Sigmoid colon (tissue), 6 donors: ENCODE measurements at regions not wholly inside any gene's neighbourhood (a gene's known extent, or its start where the extent isn't known, plus 50 kb on each side); places are given as distances from the start of the nearest gene placed in this dataset.

Experiments used
- DNase-seq: peaks from one replicate; pipeline ENCODE4 v3.0.0-alpha.2; 2019
- H3K27ac ChIP-seq, 4 donors: fragments of 200-600 bp; sonication (generic); one replicate each; pipeline ENCODE4 v1.5.1; 2016 to 2019; ENCODE audit warnings: mild to moderate bottlenecking in 1 of 4
- H3K27me3 ChIP-seq, 3 donors: fragments of 200-600 bp; sonication (generic); one replicate each; pipeline ENCODE4 v1.5.1; 2019; ENCODE audit warnings: mild to moderate bottlenecking in 1 of 3
- H3K36me3 ChIP-seq, 4 donors: fragments of 200-600 bp; sonication (generic); one replicate each; pipeline ENCODE4 v1.5.1; 2016 to 2019
- H3K4me1 ChIP-seq, 4 donors: fragments of 200-600 bp; sonication (generic); one replicate each; pipeline ENCODE4 v1.5.1; 2017 to 2019
- H3K4me3 ChIP-seq, 4 donors: fragments of 200-600 bp; sonication (generic); one replicate each; pipeline ENCODE4 v1.5.1; 2017 to 2019; ENCODE audit warnings: mild to moderate bottlenecking in 2 of 4, moderate library complexity in 1 of 4
- H3K9me3 ChIP-seq, 4 donors: fragments of 200-600 bp in 3 of 4; sonication (generic) in 3 of 4; one replicate each; pipeline versions ENCODE4 v1.5.1 to v1.6.1; 2013 to 2019
- EP300 ChIP-seq, 4 donors: sonication (generic); formaldehyde crosslinking; IDR thresholded peaks; one replicate each; pipeline ENCODE4 v1.6.1; 2017; ENCODE audit warnings: antibody characterized with exemption in 4 of 4
- POLR2A ChIP-seq, 2 donors: fragments of 450-650 bp; IDR thresholded peaks; one replicate each; pipeline ENCODE4 v1.6.1; 2016; ENCODE audit warnings: antibody characterized with exemption in 2 of 2, mild to moderate bottlenecking in 2 of 2, moderate library complexity in 2 of 2
- POLR2AphosphoS5 ChIP-seq, 4 donors: sonication (generic); formaldehyde crosslinking; IDR thresholded peaks; one replicate each; pipeline ENCODE4 v1.6.1; 2017; ENCODE audit warnings: antibody characterized with exemption in 4 of 4
- WGBS, 2 donors: extraction: QIAGEN DNeasy Blood & Tissue Kit; methylation state at CpG; one replicate each; pipeline ENCODE4 v1.1.7; 2013; 5-methylcytosine and 5-hydroxymethylcytosine counted together
- intact Hi-C: fragments of 100-400 bp; cut with DNase I; formaldehyde crosslinking; loops from one replicate; pipeline ENCODE4 v1.15.1; 2023
- TF ChIP-seq, protein P1 (sequence below), 4 experiments: fragments of 450-650 bp in 3 of 4; fragments of 200-600 bp in 1 of 4; IDR thresholded peaks; one replicate each; pipeline ENCODE4 v1.5.1; 2016 to 2019; ENCODE audit warnings: antibody characterized with exemption in 4 of 4, mild to moderate bottlenecking in 3 of 4, moderate library complexity in 2 of 4
- donor health status: healthy with polysubstance abuse.
- donor health status: healthy.

DNA sequence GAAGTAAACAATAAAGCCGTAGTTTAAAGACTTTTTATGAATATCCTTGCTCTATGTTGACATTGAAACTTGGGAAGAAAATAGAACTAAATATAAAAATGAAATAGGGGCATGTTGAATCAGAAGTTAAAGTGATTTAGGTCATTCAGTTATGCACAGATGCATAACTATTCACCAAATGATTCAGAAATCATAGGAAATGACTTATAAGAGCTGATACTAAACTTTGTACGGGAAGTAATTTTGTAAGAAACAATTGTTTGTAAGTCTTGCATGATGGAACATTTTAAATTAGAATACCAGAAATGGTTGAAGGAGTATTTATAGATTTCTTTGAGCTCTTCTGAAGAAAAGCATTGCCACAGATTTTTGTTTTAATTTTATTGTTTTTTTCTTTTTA lies 246.5 kb downstream of the CPE start:
- Histone ChIP-seq H3K27me3 (no peaks in the 10 kb centered on the region), H3K27ac (no peak overlapping the region), H3K4me1 (peaks cover 0 to 7% (median 2%) of the 10 kb centered on the region in 4 donors), H3K4me3 (no peak overlapping the region), H3K36me3 (no peaks in the 10 kb centered on the region), H3K9me3 (no peaks in the 10 kb centered on the region)
- no peak for TF ChIP-seq POLR2A (IDR thresholded peaks at IDR 0.05)
- no peak for TF ChIP-seq POLR2AphosphoS5 (IDR thresholded peaks at IDR 0.05)
- TF ChIP-seq EP300 (IDR thresholded peaks at IDR 0.05), result no peak
- TF ChIP-seq, protein P1, sequence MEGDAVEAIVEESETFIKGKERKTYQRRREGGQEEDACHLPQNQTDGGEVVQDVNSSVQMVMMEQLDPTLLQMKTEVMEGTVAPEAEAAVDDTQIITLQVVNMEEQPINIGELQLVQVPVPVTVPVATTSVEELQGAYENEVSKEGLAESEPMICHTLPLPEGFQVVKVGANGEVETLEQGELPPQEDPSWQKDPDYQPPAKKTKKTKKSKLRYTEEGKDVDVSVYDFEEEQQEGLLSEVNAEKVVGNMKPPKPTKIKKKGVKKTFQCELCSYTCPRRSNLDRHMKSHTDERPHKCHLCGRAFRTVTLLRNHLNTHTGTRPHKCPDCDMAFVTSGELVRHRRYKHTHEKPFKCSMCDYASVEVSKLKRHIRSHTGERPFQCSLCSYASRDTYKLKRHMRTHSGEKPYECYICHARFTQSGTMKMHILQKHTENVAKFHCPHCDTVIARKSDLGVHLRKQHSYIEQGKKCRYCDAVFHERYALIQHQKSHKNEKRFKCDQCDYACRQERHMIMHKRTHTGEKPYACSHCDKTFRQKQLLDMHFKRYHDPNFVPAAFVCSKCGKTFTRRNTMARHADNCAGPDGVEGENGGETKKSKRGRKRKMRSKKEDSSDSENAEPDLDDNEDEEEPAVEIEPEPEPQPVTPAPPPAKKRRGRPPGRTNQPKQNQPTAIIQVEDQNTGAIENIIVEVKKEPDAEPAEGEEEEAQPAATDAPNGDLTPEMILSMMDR (IDR thresholded peaks at IDR 0.05), result no peak
- intact Hi-C loops, result no loop called here
- 64 to 73% methylated on average over 2 of the region's 2 CpGs for WGBS, 2 donors
- no peak for DNase-seq

DNA sequence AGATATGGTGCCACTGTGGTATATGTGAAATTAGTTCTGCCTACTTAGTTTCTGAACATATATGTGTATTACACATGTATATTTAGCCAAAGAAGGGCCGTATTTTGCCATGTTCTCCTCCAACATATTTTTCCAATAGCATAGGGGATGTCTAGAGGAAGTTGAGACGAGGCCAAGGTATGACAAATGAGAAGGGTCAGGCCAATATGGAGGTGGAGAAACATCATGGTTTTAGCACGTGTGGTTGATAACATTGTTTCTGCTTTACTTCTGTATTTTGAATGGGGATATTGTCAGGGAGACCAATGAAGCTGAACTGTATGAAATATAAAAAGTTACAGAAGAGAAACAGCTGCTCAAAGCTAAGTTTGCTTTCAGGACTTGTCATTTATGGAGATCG lies 246.7 kb upstream of the TLL1 start:
- intact Hi-C loops, result no loop called here
- peaks cover 0 to 3% (median under 1%) of the 10 kb centered on the region in 4 donors for H3K4me1 ChIP-seq
- H3K4me3 ChIP-seq, result no peak overlapping the region
- no peaks in the 10 kb centered on the region for H3K9me3 ChIP-seq
- no peaks in the 10 kb centered on the region for H3K27me3 ChIP-seq
- H3K36me3 ChIP-seq, result no peaks in the 10 kb centered on the region
- 59 to 76% methylated on average over 4 of the region's 4 CpGs for WGBS, 2 donors
- no peak overlapping the region for H3K27ac ChIP-seq
- TF ChIP-seq POLR2AphosphoS5 (IDR thresholded peaks at IDR 0.05) (no peak), POLR2A (IDR thresholded peaks at IDR 0.05) (no peak), EP300 (IDR thresholded peaks at IDR 0.05) (no peak)
- TF ChIP-seq, protein P1 (IDR thresholded peaks at IDR 0.05), result no peak
- no peak for DNase-seq

DNA sequence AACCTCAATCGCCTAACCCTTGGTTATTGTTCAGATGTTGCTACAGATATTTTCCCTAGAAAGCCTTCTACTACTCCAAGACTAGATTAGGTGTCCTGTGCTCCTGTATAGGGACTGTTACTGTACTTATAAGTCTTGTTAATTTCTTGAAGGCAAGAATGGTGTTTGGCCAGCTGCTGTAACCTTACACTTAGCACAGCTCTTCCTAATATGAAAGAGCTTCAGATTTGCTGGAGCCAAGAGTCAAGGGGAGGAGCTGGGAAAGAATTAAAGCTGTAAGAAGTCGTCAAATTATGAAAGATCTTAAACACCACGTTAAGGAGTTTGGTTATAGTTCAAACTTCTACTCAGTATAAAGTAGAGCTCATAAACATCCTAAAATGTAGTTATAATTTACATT lies 245.9 kb upstream of the TLL1 start:
- Histone ChIP-seq H3K27ac (no peak overlapping the region), H3K9me3 (no peaks in the 10 kb centered on the region), H3K27me3 (no peaks in the 10 kb centered on the region), H3K4me3 (no peak overlapping the region), H3K36me3 (no peaks in the 10 kb centered on the region), H3K4me1 (peaks cover 0 to 9% (median 4%) of the 10 kb centered on the region in 4 donors)
- no peak for DNase-seq
- intact Hi-C loops, result no loop called here
- no peak for TF ChIP-seq EP300 (IDR thresholded peaks at IDR 0.05)
- TF ChIP-seq POLR2AphosphoS5 (IDR thresholded peaks at IDR 0.05), result no peak
- TF ChIP-seq, protein P1 (IDR thresholded peaks at IDR 0.05), result no peak
- no peak for TF ChIP-seq POLR2A (IDR thresholded peaks at IDR 0.05)
- 43 to 59% methylated on average over 3 of the region's 3 CpGs for WGBS, 2 donors

DNA sequence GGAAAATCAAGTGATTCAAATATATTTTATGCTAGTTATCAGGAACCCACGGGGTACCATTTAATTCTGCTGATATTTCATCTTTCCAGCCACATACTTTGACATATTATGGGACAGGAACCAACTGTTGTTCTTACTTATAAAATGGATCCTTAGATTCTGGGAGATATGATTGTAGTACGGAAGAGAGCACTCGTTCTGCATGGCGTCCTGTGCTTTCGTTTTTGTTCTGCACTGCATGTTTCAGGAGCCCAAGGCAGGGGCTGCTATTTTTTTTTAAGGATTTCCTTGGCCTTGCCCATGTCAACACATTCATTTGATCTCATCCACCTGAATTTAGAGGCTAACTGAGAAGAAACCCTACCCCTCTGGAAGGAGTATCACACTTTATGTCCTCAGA lies 245.5 kb upstream of the TLL1 start:
- 79 to 86% methylated on average over 5 of the region's 5 CpGs for WGBS, 2 donors

More for the DNA sequence above, 245.5 kb upstream of the TLL1 start:
- intact Hi-C loops, result no loop called here
- DNase-seq, result no peak
- Histone ChIP-seq H3K27ac (no peak overlapping the region), H3K27me3 (no peaks in the 10 kb centered on the region), H3K4me1 (peaks cover 0 to 12% (median 6%) of the 10 kb centered on the region in 4 donors), H3K9me3 (no peaks in the 10 kb centered on the region), H3K4me3 (no peak overlapping the region), H3K36me3 (no peaks in the 10 kb centered on the region)
- TF ChIP-seq POLR2AphosphoS5 (IDR thresholded peaks at IDR 0.05), result no peak
- TF ChIP-seq, protein P1 (IDR thresholded peaks at IDR 0.05), result no peak
- no peak for TF ChIP-seq POLR2A (IDR thresholded peaks at IDR 0.05)
- no peak for TF ChIP-seq EP300 (IDR thresholded peaks at IDR 0.05)
